ENCODE measurements at regions not wholly inside any gene's neighbourhood (a gene's known extent, or its start where the extent isn't known, plus 50 kb on each side); places are given as distances from the start of the nearest gene placed in this dataset.

- DNase-seq: no peak
These were observed 365.2 kb upstream of the ZMIZ1 start for GRCh38 chr10:78703593-78703992.

GRCh38 chr10:78706256-78706655 lies 362.5 kb upstream of the ZMIZ1 start:
- no peak for DNase-seq

GRCh38 chr10:78706726-78707540 lies 361.8 kb upstream of the ZMIZ1 start:
- peak in 1 of 2 experiments; percentile 10 for DNase-seq

DNA sequence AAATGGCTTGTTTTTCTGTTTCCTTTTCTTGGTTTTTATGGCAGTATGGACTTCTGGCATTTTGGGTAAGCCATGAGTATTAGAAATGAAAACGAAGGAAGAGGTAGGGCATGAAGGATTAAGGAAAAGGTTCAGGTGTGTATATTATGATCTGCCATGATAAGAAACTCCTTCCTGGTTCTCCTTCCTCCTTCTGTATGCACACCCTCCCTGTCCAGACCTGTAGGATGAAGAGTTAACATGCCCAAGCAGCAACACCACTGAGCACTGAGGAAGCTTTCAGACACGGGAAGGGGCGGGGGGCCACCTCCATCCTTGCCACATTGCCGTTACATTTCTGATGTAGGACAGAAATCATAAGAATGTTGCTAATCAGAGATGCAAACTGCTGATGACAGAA lies 361.0 kb upstream of the ZMIZ1 start:
- DNase-seq: no peak

DNA sequence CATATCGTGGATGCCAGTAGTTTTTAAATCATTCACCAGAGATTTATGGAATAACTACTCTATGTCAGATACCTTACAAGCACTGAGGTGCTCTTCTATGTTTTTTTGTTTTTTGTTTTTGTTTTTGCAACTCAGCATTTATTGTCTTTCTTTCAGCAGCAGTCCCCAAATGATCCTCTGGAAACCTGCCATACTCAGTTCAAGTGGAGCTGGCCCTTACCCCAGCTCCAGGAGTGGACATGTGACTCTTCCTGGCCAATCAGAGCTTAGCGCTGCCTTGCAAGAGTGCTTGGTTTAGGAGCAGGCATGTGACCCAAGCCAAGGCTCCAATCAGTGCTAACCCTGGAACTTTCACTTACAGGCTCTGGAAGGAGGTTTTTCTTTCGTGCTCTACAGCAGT lies 356.6 kb upstream of the ZMIZ1 start:
- DNase-seq: no peak

- DNase-seq: no peak
These were observed 355.1 kb upstream of the ZMIZ1 start for GRCh38 chr10:78713659-78714058.

DNA sequence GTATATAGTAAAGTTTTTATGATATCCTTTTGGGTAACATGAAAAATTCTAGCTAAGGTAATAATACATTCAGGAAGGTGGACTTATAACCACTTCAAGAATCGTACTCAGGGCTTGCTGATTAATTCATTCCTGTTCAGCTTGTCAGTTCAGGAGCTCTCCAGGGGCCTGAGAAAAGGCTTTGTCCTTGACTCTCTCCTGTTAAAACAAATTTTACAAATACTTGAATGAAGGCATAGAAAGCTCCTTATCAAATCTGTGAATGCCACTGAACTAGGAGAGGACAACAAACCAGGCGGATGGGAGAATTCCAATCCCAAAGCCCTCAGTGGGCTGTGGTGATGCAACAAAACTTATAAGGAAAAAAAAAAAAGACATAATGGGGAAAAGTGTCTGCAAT lies 354.5 kb upstream of the ZMIZ1 start:
- DNase-seq: no peak

DNA sequence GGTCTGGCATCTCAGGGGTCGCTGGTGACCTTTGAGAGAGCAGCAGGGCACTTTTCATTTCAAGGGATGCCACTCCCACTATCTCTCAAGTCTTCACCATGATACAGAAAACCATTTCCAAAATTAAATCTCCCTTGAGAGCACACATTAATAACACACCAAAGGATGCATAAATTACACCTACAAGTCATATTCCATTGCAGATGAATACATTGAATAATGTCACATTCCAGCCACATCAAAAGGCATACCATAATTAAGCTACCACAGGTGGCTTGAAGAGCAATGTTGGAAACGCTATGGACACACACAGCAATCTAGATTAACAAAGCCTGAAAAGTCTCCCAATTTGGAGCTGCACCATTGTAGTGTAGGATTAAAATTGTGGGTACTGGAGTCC lies 353.3 kb upstream of the ZMIZ1 start:
- no peak for DNase-seq

- DNase-seq: no peak
These were observed 352.6 kb upstream of the ZMIZ1 start for GRCh38 chr10:78716043-78716660.

DNA sequence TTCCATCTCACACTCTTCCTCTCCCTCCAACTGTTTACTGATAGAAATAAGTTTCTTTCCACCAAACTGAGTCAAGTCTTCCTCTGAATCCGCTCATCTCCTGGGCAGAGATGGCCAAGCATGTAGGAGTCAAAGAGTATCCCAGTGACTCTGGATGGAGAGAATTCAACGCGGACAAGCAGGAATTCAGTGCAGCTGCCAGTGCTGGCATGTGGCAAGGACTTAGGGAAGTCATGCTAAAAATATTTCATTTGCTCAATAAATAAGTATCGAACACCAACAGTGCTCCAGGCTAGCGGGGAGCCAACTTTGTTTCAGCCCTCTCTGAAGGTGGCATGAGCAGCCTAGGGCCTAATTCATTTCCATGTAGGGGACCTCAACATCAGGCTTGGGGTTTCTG lies 351.6 kb upstream of the ZMIZ1 start:
- no peak for DNase-seq

DNA sequence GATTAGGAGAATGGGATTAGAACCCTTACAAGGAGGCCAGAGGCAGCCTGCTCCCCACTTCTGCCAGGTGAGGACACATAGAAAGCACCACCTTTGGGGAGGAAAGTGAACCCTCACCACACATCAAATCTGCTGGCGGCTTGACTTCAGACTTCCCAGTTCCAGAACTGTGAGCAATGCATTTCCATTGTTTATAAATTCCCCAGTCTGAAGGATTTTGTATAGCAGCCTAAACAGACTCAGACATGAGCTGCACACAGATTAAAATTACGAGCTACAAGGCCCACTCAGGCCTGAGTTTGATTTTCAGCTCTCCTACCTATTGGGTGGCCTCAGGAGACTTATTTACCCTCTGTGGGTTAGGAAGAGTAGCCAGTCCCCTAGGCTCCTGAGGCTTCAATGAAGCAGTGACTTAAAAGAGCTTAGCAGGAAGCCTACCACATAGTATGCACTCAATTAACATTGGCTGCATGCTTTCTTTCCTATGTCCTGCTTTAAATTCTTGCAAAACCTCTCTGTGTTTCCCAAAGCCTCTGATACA lies 350.7 kb upstream of the ZMIZ1 start:
- DNase-seq: no peak

GRCh38 chr10:78719276-78719675 lies 349.5 kb upstream of the ZMIZ1 start:
- DNase-seq: no peak

- DNase-seq: no peak
These were observed 348.7 kb upstream of the ZMIZ1 start for GRCh38 chr10:78720091-78720490.

GRCh38 chr10:78721231-78721630 lies 347.5 kb upstream of the ZMIZ1 start:
- DNase-seq: no peak

DNA sequence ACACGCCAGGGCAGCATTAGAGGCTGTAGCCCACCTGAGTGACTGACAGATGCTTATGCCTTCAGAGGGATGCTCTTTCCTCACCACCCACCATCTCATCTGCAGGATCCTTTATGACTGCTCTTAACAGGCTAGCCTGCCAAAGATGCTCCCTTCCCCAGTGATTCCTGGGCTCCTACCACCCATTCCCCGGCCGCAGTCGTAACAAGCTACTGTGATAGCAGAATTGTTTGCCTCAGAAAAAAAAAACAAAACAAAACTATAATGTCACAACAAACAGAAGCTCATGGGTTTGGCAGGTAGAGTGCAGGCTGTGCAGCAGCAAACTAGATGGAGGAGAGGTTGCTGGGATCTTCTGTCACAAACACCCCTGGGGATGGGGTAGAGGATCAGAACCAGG lies 343.9 kb upstream of the ZMIZ1 start:
- DNase-seq: no peak

GRCh38 chr10:78726171-78726570 lies 342.6 kb upstream of the ZMIZ1 start:
- no peak for DNase-seq

DNA sequence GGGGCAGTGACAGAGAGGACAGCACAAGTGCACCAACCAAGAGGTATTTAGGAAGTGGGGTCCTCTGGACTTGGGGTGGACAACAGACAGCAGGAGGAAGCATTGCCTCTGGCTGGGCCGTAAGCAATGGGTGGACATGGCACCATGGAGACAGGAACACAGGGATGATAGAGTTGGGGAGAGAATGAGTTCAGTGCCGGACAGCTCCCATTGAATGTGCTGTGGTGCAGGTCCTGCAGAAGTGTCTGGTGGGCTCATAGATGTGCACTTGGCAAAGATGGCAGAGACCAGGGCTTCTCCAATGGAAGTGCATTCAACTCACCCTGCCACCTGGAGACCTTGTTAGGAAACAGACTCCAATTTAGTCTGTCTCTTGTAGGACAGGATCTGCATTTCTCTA lies 341.5 kb upstream of the ZMIZ1 start:
- no peak for DNase-seq

DNA sequence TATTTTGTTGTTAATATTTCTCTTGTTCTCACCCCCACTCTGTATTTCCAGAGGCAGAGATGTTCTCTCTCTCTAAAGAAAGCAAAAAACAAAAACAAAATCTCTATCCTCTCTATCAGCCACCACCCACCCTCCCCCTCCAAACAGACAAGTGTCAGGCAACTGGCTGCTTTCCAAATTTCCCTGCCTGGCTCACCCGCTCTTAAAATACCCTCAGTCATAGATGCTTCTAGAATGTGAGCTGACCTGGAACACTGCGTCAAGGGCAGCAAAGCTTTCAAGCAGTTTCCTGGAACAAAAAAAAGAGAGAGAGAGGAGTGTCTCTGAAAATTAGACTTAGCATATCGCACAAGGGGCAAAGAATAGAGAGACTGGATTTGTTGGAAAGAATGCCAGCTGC lies 341.0 kb upstream of the ZMIZ1 start:
- DNase-seq: no peak

DNA sequence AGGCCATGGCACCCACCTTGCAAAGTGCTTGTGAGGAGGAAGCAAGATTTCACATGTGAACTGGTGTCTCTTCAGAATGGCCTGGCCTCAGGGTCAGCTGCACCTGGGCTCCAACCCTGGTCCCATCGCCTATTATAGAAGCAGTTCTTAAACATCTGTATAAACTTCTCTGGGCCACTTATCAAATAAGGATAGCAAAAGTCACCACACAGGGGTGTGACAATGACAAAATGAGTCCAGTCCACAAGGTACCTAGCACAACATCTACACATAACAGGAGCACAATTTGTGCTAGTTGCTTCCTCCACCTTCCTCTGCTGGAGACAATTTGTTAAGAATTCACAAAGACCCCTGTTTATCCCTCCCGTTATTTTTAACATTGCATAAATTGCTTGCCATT lies 340.6 kb upstream of the ZMIZ1 start:
- no peak for DNase-seq

GRCh38 chr10:78729366-78729765 lies 339.4 kb upstream of the ZMIZ1 start:
- no peak for DNase-seq

GRCh38 chr10:78729800-78730199 lies 339.0 kb upstream of the ZMIZ1 start:
- DNase-seq: no peak

GRCh38 chr10:78730754-78731153 lies 338.0 kb upstream of the ZMIZ1 start:
- DNase-seq: no peak

DNA sequence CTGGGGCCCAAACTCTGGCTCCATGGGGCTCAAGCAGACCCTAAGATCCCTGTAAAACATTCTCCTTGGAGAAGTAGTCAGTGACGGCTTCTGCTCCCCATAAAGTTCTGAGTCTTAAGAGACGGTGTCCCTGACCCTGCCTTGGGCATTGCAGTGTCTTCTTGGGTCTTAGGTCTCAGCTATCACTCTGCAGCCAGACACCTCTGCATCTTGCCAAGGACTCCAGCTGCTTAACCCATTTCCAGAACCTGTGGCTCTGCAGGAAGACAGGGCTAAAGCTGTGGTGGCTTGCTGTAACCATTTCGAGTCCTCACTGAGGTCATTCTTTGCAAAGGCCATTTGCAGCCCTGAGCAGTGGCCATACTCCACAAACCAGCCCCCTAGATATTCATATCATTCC lies 337.1 kb upstream of the ZMIZ1 start:
- no peak for DNase-seq

DNA sequence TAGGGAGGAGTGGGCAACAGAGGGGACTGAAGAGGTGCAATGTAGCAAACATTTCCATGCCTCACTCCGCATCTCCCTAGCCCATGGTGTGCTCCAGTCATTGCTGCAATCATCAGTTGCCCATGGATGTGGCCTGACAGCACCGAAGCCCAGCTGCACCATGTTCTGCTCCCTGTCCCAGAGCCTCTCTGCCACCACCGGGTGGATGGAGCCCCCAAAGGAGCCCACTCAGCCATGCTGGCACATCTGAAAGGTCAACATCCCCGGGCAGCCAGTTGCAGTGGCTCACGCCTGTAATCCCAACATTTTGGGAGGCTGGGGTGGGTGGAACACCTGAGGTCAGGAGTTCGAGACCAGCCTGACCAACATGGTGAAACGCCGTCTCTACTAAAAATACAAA lies 336.4 kb upstream of the ZMIZ1 start:
- no peak for DNase-seq

All from activated CD4-positive, alpha-beta T cell treated with anti-CD3 and anti-CD28 coated beads, Interleukin-2, amount 50 U/mL, for 48 hours (primary cell).